Stomach smooth muscle (tissue), 2 donors: ENCODE measurements at regions not wholly inside any gene's neighbourhood (a gene's known extent, or its start where the extent isn't known, plus 50 kb on each side); places are given as distances from the start of the nearest gene placed in this dataset.
"Not testable (repeated sequence)": the region's sequence is repeated elsewhere in the genome, so short reads cannot be mapped to it uniquely, and the experiment has no call there.

Experiments
- H3K27ac ChIP-seq: one replicate; pipeline ENCODE4 v1.7.0; 2013; ENCODE audit warnings: mild to moderate bottlenecking, low read length, inconsistent platforms
- H3K27me3 ChIP-seq, 2 donors: one replicate each; pipeline ENCODE4 v1.7.0; 2013; ENCODE audit warnings: low read length in 2 of 2; ENCODE audit not compliant: insufficient read depth in 2 of 2, control insufficient read depth in 1 of 2
- H3K36me3 ChIP-seq, 2 donors: one replicate each; pipeline ENCODE4 v1.7.0; 2013; ENCODE audit warnings: low read length in 2 of 2; ENCODE audit not compliant: control insufficient read depth in 2 of 2, insufficient read depth in 2 of 2
- H3K4me1 ChIP-seq: one replicate; pipeline ENCODE4 v1.7.0; 2013; ENCODE audit warnings: low read length; ENCODE audit not compliant: control insufficient read depth, insufficient read depth
- H3K4me3 ChIP-seq, 2 donors: one replicate each; pipeline ENCODE4 v1.7.0; 2013; ENCODE audit warnings: low read length in 2 of 2
- H3K9ac ChIP-seq, 2 donors: one replicate each; pipeline ENCODE4 v1.7.0; 2013; ENCODE audit warnings: low read length in 2 of 2, mild to moderate bottlenecking in 1 of 2
- H3K9me3 ChIP-seq, 2 donors: one replicate each; pipeline ENCODE4 v1.7.0; 2013; ENCODE audit warnings: low read length in 2 of 2; ENCODE audit not compliant: control insufficient read depth in 2 of 2
- donor health status: healthy.
- donor health status: Pancreatic carcinoma.

- Histone ChIP-seq H3K9me3 (no peaks in the 10 kb centered on the region), H3K27me3 (no peaks in the 10 kb centered on the region), H3K36me3 (no peaks in the 10 kb centered on the region), H3K27ac (no peak overlapping the region), H3K9ac (no peak overlapping the region), H3K4me1 (no peaks in the 10 kb centered on the region), H3K4me3 (no peak overlapping the region)
Measured at GRCh38 chr4:56148428-56148827, 199.7 kb downstream of the CEP135 start.

GRCh38 chr4:56147371-56147770 is 198.6 kb downstream of the CEP135 start:
- H3K4me1 ChIP-seq = no peaks in the 10 kb centered on the region
- H3K36me3 ChIP-seq = no peaks in the 10 kb centered on the region
- no peak overlapping the region for H3K4me3 ChIP-seq
- H3K27ac ChIP-seq = no peak overlapping the region
- H3K27me3 ChIP-seq = no peaks in the 10 kb centered on the region
- H3K9me3 ChIP-seq = no peaks in the 10 kb centered on the region
- no peak overlapping the region for H3K9ac ChIP-seq

- H3K27me3 ChIP-seq = no peaks in the 10 kb centered on the region
- H3K9ac ChIP-seq = no peak overlapping the region
- H3K4me3 ChIP-seq = no peak overlapping the region
- H3K9me3 ChIP-seq = no peaks in the 10 kb centered on the region
- no peaks in the 10 kb centered on the region for H3K36me3 ChIP-seq
- H3K4me1 ChIP-seq = no peaks in the 10 kb centered on the region
- no peak overlapping the region for H3K27ac ChIP-seq
Measured at GRCh38 chr4:56146956-56147355, 198.2 kb downstream of the CEP135 start.

- no peak overlapping the region for H3K4me3 ChIP-seq
Measured at GRCh38 chr4:56142088-56142487, 193.3 kb downstream of the CEP135 start.

GRCh38 chr4:56139241-56139827 is 190.6 kb downstream of the CEP135 start:
- no peak overlapping the region for H3K27ac ChIP-seq
- no peaks in the 10 kb centered on the region for H3K36me3 ChIP-seq
- no peak overlapping the region for H3K4me3 ChIP-seq
- no peak overlapping the region for H3K9ac ChIP-seq
- no peaks in the 10 kb centered on the region for H3K27me3 ChIP-seq
- H3K9me3 ChIP-seq = no peaks in the 10 kb centered on the region
- no peaks in the 10 kb centered on the region for H3K4me1 ChIP-seq

More at GRCh38 chr4:56142088-56142487, 193.3 kb downstream of the CEP135 start:
- H3K9ac ChIP-seq = no peak overlapping the region
- no peaks in the 10 kb centered on the region for H3K9me3 ChIP-seq
- no peak overlapping the region for H3K27ac ChIP-seq
- H3K36me3 ChIP-seq = no peaks in the 10 kb centered on the region
- no peaks in the 10 kb centered on the region for H3K4me1 ChIP-seq
- H3K27me3 ChIP-seq = no peaks in the 10 kb centered on the region

- H3K9me3 ChIP-seq, H3K9ac ChIP-seq, H3K4me1 ChIP-seq, H3K4me3 ChIP-seq, H3K27ac ChIP-seq, H3K27me3 ChIP-seq, H3K36me3 ChIP-seq: not testable (repeated sequence)
Measured at GRCh38 chr4:56134834-56135233, 186.1 kb downstream of the CEP135 start.

- Histone ChIP-seq H3K9ac (no peak overlapping the region), H3K9me3 (no peaks in the 10 kb centered on the region), H3K27ac (no peak overlapping the region), H3K4me3 (no peak overlapping the region), H3K27me3 (no peaks in the 10 kb centered on the region), H3K36me3 (no peaks in the 10 kb centered on the region), H3K4me1 (no peaks in the 10 kb centered on the region)
Measured at GRCh38 chr4:56134266-56134665, 185.5 kb downstream of the CEP135 start.

GRCh38 chr4:56132835-56133234 is 184.1 kb downstream of the CEP135 start:
- Histone ChIP-seq H3K27ac (no peak overlapping the region), H3K4me1 (no peaks in the 10 kb centered on the region), H3K9ac (no peak overlapping the region), H3K9me3 (no peaks in the 10 kb centered on the region), H3K27me3 (no peaks in the 10 kb centered on the region), H3K36me3 (no peaks in the 10 kb centered on the region), H3K4me3 (no peak overlapping the region)

- not testable (repeated sequence) for H3K4me1 ChIP-seq, H3K9me3 ChIP-seq, H3K27ac ChIP-seq, H3K27me3 ChIP-seq, H3K4me3 ChIP-seq, H3K36me3 ChIP-seq, H3K9ac ChIP-seq
Measured at GRCh38 chr4:56132188-56132587, 183.4 kb downstream of the CEP135 start.

GRCh38 chr4:56130606-56131155 is 181.9 kb downstream of the CEP135 start:
- Histone ChIP-seq H3K4me3 (no peak overlapping the region), H3K9me3 (no peaks in the 10 kb centered on the region), H3K27me3 (no peaks in the 10 kb centered on the region), H3K27ac (no peak overlapping the region), H3K36me3 (no peaks in the 10 kb centered on the region), H3K9ac (no peak overlapping the region), H3K4me1 (no peaks in the 10 kb centered on the region)

GRCh38 chr4:56129431-56129861 is 180.7 kb downstream of the CEP135 start:
- H3K27ac ChIP-seq = no peak overlapping the region
- H3K9me3 ChIP-seq = no peaks in the 10 kb centered on the region
- no peaks in the 10 kb centered on the region for H3K4me1 ChIP-seq
- no peaks in the 10 kb centered on the region for H3K36me3 ChIP-seq
- no peak overlapping the region for H3K4me3 ChIP-seq
- H3K27me3 ChIP-seq = no peaks in the 10 kb centered on the region
- no peak overlapping the region for H3K9ac ChIP-seq
